ENCODE measurements at regions not wholly inside any gene's neighbourhood (a gene's known extent, or its start where the extent isn't known, plus 50 kb on each side); places are given as distances from the start of the nearest gene placed in this dataset.

- H3K36me3 Mint-ChIP-seq (ENCODE audit: low read depth, unreplicated experiment): no peaks in the 10 kb centered on the region
- no peaks in the 10 kb centered on the region for H3K27me3 Mint-ChIP-seq (ENCODE audit: unreplicated experiment)
- no peak for DNase-seq (ENCODE audit: low spot score)
- H3K4me3 Mint-ChIP-seq (ENCODE audit: unreplicated experiment): no peak overlapping the region
- H3K27ac Mint-ChIP-seq (ENCODE audit: unreplicated experiment): no peak overlapping the region
- H3K9me3 Mint-ChIP-seq (ENCODE audit: unreplicated experiment): no peaks in the 10 kb centered on the region
- peaks cover 9% of the 10 kb centered on the region for H3K4me1 Mint-ChIP-seq (ENCODE audit: unreplicated experiment)
- no peak for TF ChIP-seq CTCF (IDR thresholded peaks at IDR 0.05; ENCODE audit: unreplicated experiment)
Measured at GRCh38 chr12:19926266-19926665, 442.1 kb upstream of the PDE3A start.

GRCh38 chr12:19927661-19928060, 440.7 kb upstream of the PDE3A start:
- Mint-ChIP-seq H3K27me3 (ENCODE audit: unreplicated experiment) (no peaks in the 10 kb centered on the region), H3K9me3 (ENCODE audit: unreplicated experiment) (no peaks in the 10 kb centered on the region), H3K4me1 (ENCODE audit: unreplicated experiment) (peaks cover 18% of the 10 kb centered on the region), H3K27ac (ENCODE audit: unreplicated experiment) (no peak overlapping the region), H3K36me3 (ENCODE audit: low read depth, unreplicated experiment) (no peaks in the 10 kb centered on the region), H3K4me3 (ENCODE audit: unreplicated experiment) (no peak overlapping the region)
- no peak for TF ChIP-seq CTCF (IDR thresholded peaks at IDR 0.05; ENCODE audit: unreplicated experiment)
- DNase-seq (ENCODE audit: low spot score): no peak

- Mint-ChIP-seq H3K36me3 (ENCODE audit: low read depth, unreplicated experiment) (no peaks in the 10 kb centered on the region), H3K4me3 (ENCODE audit: unreplicated experiment) (no peak overlapping the region), H3K27ac (ENCODE audit: unreplicated experiment) (no peak overlapping the region), H3K9me3 (ENCODE audit: unreplicated experiment) (no peaks in the 10 kb centered on the region), H3K4me1 (ENCODE audit: unreplicated experiment) (peaks cover 26% of the 10 kb centered on the region), H3K27me3 (ENCODE audit: unreplicated experiment) (peaks cover 3% of the 10 kb centered on the region)
- no peak for DNase-seq (ENCODE audit: low spot score)
- no peak for TF ChIP-seq CTCF (IDR thresholded peaks at IDR 0.05; ENCODE audit: unreplicated experiment)
Measured at GRCh38 chr12:19932413-19932812, 435.9 kb upstream of the PDE3A start.

- DNase-seq (ENCODE audit: low spot score): no peak
- Mint-ChIP-seq H3K4me1 (ENCODE audit: unreplicated experiment) (peaks cover 35% of the 10 kb centered on the region), H3K4me3 (ENCODE audit: unreplicated experiment) (no peak overlapping the region), H3K36me3 (ENCODE audit: low read depth, unreplicated experiment) (no peaks in the 10 kb centered on the region), H3K27me3 (ENCODE audit: unreplicated experiment) (peaks cover 3% of the 10 kb centered on the region), H3K9me3 (ENCODE audit: unreplicated experiment) (no peaks in the 10 kb centered on the region), H3K27ac (ENCODE audit: unreplicated experiment) (no peak overlapping the region)
- TF ChIP-seq CTCF (IDR thresholded peaks at IDR 0.05; ENCODE audit: unreplicated experiment): no peak
Measured at GRCh38 chr12:19933924-19934323, 434.4 kb upstream of the PDE3A start.

- no peak for TF ChIP-seq CTCF (IDR thresholded peaks at IDR 0.05; ENCODE audit: unreplicated experiment)
- H3K27ac Mint-ChIP-seq (ENCODE audit: unreplicated experiment): peak overlapping the region; percentile 72
- H3K4me1 Mint-ChIP-seq (ENCODE audit: unreplicated experiment): peaks cover 22% of the 10 kb centered on the region
- H3K9me3 Mint-ChIP-seq (ENCODE audit: unreplicated experiment): no peaks in the 10 kb centered on the region
- DNase-seq (ENCODE audit: low spot score): no peak
- H3K4me3 Mint-ChIP-seq (ENCODE audit: unreplicated experiment): no peak overlapping the region
- no peaks in the 10 kb centered on the region for H3K36me3 Mint-ChIP-seq (ENCODE audit: low read depth, unreplicated experiment)
- H3K27me3 Mint-ChIP-seq (ENCODE audit: unreplicated experiment): peaks cover 3% of the 10 kb centered on the region
Measured at GRCh38 chr12:19937161-19937560, 431.2 kb upstream of the PDE3A start.
